ENCODE measurements at regions not wholly inside any gene's neighbourhood (a gene's known extent, or its start where the extent isn't known, plus 50 kb on each side); places are given as distances from the start of the nearest gene placed in this dataset.

GRCh38 chr7:54690050-54690443 is 69.0 kb downstream of the SEC61G start:
- Histone ChIP-seq H3K4me3 (ENCODE audit: low read depth in 2 of 2, low read length in 2 of 2) (no peak overlapping the region), H3K4me1 (ENCODE audit: control insufficient read depth, insufficient read depth, low read length) (no peaks in the 10 kb centered on the region), H3K27ac (ENCODE audit: low read length) (no peak overlapping the region), H3K9me3 (ENCODE audit: control insufficient read depth, insufficient read depth, low read depth, low read length) (no peaks in the 10 kb centered on the region), H3K36me3 (ENCODE audit: control insufficient read depth, insufficient read depth, low read length) (no peaks in the 10 kb centered on the region), H3K27me3 (ENCODE audit: control insufficient read depth, insufficient read depth, low read length) (no peaks in the 10 kb centered on the region; the same call in 1 of the 2 replicates)
- CTCF ChIA-PET = no interaction called here
- intact Hi-C loops (cut with micrococcal nuclease; ENCODE audit: unreplicated experiment) (no loop called here), in situ Hi-C loops (cut with HindIII; ENCODE audit: low pct_unique_long_range_greater_than_20kb, low sequenced_read_pairs) (no loop called here)
- DNase-seq (ENCODE audit: low read depth, low spot score) = no peak
- POLR2A ChIA-PET = no interaction called here
- TF ChIP-seq, protein P1, sequence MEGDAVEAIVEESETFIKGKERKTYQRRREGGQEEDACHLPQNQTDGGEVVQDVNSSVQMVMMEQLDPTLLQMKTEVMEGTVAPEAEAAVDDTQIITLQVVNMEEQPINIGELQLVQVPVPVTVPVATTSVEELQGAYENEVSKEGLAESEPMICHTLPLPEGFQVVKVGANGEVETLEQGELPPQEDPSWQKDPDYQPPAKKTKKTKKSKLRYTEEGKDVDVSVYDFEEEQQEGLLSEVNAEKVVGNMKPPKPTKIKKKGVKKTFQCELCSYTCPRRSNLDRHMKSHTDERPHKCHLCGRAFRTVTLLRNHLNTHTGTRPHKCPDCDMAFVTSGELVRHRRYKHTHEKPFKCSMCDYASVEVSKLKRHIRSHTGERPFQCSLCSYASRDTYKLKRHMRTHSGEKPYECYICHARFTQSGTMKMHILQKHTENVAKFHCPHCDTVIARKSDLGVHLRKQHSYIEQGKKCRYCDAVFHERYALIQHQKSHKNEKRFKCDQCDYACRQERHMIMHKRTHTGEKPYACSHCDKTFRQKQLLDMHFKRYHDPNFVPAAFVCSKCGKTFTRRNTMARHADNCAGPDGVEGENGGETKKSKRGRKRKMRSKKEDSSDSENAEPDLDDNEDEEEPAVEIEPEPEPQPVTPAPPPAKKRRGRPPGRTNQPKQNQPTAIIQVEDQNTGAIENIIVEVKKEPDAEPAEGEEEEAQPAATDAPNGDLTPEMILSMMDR (IDR thresholded peaks at IDR 0.05) = no peak
- TF ChIP-seq, protein P2, sequence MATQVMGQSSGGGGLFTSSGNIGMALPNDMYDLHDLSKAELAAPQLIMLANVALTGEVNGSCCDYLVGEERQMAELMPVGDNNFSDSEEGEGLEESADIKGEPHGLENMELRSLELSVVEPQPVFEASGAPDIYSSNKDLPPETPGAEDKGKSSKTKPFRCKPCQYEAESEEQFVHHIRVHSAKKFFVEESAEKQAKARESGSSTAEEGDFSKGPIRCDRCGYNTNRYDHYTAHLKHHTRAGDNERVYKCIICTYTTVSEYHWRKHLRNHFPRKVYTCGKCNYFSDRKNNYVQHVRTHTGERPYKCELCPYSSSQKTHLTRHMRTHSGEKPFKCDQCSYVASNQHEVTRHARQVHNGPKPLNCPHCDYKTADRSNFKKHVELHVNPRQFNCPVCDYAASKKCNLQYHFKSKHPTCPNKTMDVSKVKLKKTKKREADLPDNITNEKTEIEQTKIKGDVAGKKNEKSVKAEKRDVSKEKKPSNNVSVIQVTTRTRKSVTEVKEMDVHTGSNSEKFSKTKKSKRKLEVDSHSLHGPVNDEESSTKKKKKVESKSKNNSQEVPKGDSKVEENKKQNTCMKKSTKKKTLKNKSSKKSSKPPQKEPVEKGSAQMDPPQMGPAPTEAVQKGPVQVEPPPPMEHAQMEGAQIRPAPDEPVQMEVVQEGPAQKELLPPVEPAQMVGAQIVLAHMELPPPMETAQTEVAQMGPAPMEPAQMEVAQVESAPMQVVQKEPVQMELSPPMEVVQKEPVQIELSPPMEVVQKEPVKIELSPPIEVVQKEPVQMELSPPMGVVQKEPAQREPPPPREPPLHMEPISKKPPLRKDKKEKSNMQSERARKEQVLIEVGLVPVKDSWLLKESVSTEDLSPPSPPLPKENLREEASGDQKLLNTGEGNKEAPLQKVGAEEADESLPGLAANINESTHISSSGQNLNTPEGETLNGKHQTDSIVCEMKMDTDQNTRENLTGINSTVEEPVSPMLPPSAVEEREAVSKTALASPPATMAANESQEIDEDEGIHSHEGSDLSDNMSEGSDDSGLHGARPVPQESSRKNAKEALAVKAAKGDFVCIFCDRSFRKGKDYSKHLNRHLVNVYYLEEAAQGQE (IDR thresholded peaks at IDR 0.05; ENCODE audit: insufficient read depth in 1 of 2, low read depth in 2 of 2, low read length in 1 of 2) = no peak
- TF ChIP-seq POLR2AphosphoS5 (IDR thresholded peaks at IDR 0.05; ENCODE audit: low read depth, low read length) (no peak), TCF7L2 (IDR thresholded peaks at IDR 0.05; ENCODE audit: low read depth, low read length) (no peak), SIN3A (IDR thresholded peaks at IDR 0.05; ENCODE audit: borderline replicate concordance, insufficient read depth, low read depth, low read length) (no peak)
- no TSS peak for BruUV-seq (replicated peaks)
- ATAC-seq = no peak

GRCh38 chr7:54689394-54690049 is 69.5 kb downstream of the SEC61G start:
- no TSS peak for BruUV-seq (replicated peaks)
- in situ Hi-C loops (cut with HindIII; ENCODE audit: low pct_unique_long_range_greater_than_20kb, low sequenced_read_pairs) (no loop called here), intact Hi-C loops (cut with micrococcal nuclease; ENCODE audit: unreplicated experiment) (no loop called here)
- no peaks in the 10 kb centered on the region for H3K9me3 ChIP-seq (ENCODE audit: control insufficient read depth, insufficient read depth, low read depth, low read length)
- no peaks in the 10 kb centered on the region; the same call in 1 of the 2 replicates for H3K27me3 ChIP-seq (ENCODE audit: control insufficient read depth, insufficient read depth, low read length)
- no peak for DNase-seq (ENCODE audit: low read depth, low spot score)
- no peaks in the 10 kb centered on the region for H3K36me3 ChIP-seq (ENCODE audit: control insufficient read depth, insufficient read depth, low read length)
- no peak overlapping the region for H3K4me3 ChIP-seq (ENCODE audit: low read depth in 2 of 2, low read length in 2 of 2)
- TF ChIP-seq SIN3A (IDR thresholded peaks at IDR 0.05; ENCODE audit: borderline replicate concordance, insufficient read depth, low read depth, low read length) = no peak
- TF ChIP-seq, protein P1 (IDR thresholded peaks at IDR 0.05) = no peak
- TF ChIP-seq POLR2AphosphoS5 (IDR thresholded peaks at IDR 0.05; ENCODE audit: low read depth, low read length) = no peak
- no peak for TF ChIP-seq TCF7L2 (IDR thresholded peaks at IDR 0.05; ENCODE audit: low read depth, low read length)
- TF ChIP-seq, protein P2 (IDR thresholded peaks at IDR 0.05; ENCODE audit: insufficient read depth in 1 of 2, low read depth in 2 of 2, low read length in 1 of 2) = no peak
- no peaks in the 10 kb centered on the region for H3K4me1 ChIP-seq (ENCODE audit: control insufficient read depth, insufficient read depth, low read length)
- ATAC-seq = no peak
- POLR2A ChIA-PET = no interaction called here
- CTCF ChIA-PET = no interaction called here
- no peak overlapping the region for H3K27ac ChIP-seq (ENCODE audit: low read length)

Measured in Panc1 (cell line).